ENCODE measurements at regions not wholly inside any gene's neighbourhood (a gene's known extent, or its start where the extent isn't known, plus 50 kb on each side); places are given as distances from the start of the nearest gene placed in this dataset.

DNA sequence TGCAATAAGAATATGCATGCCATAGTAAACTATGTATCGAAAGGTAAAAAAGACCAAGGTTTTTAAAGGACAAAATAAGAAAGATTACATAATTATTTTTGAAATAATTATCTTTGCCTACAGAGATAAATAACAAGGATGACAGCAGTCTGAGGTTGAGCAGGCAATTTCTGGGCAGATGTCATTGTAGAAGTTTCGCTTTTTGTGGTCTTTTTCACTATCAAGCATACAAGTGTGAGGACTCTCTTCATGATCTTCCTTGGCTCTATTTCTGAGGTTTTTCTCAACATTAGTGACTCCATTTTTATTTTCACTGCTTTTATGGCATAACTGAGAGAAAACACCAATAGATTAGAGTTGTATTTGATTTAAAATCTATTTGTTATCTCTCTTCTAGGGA is 1337.9 kb upstream of the EPHA6 start:
- Mint-ChIP-seq H3K27ac (no peak overlapping the region), H3K36me3 (no peaks in the 10 kb centered on the region), H3K4me1 (no peaks in the 10 kb centered on the region), H3K4me3 (no peak overlapping the region), H3K9me3 (no peaks in the 10 kb centered on the region), H3K27me3 (ENCODE audit: low read depth in 3 of 3) (no peaks in the 10 kb centered on the region)
- no peaks in the 10 kb centered on the region for H4K20me1 ChIP-seq (ENCODE audit: insufficient read depth, low read length)
- H3K9me3 ChIP-seq (replicated peaks in 1 of 2; ENCODE audit: control insufficient read depth in 1 of 2, insufficient read depth in 1 of 2, low read length in 2 of 2), result no peaks in the 10 kb centered on the region
- no peaks in the 10 kb centered on the region for H3K79me2 ChIP-seq (ENCODE audit: insufficient read depth, low read length)
- no peak overlapping the region for H3K27ac ChIP-seq (ENCODE audit: low read depth in 1 of 2, low read length in 2 of 2)
- no peak for DNase-seq
- intact Hi-C loops (cut with micrococcal nuclease), result no loop called here
- no peaks in the 10 kb centered on the region for H3K36me3 ChIP-seq (replicated peaks in 1 of 2; ENCODE audit: control insufficient read depth in 1 of 2, insufficient read depth in 2 of 2, low read length in 2 of 2)
- H3K4me3 ChIP-seq (replicated peaks in 1 of 3; ENCODE audit: low read depth in 2 of 3, low read length in 3 of 3), result no peak overlapping the region
- WGBS (ENCODE audit: insufficient coverage), result no CpG with 5 or more reads among the region's 2 CpGs
- TF ChIP-seq, protein P1, sequence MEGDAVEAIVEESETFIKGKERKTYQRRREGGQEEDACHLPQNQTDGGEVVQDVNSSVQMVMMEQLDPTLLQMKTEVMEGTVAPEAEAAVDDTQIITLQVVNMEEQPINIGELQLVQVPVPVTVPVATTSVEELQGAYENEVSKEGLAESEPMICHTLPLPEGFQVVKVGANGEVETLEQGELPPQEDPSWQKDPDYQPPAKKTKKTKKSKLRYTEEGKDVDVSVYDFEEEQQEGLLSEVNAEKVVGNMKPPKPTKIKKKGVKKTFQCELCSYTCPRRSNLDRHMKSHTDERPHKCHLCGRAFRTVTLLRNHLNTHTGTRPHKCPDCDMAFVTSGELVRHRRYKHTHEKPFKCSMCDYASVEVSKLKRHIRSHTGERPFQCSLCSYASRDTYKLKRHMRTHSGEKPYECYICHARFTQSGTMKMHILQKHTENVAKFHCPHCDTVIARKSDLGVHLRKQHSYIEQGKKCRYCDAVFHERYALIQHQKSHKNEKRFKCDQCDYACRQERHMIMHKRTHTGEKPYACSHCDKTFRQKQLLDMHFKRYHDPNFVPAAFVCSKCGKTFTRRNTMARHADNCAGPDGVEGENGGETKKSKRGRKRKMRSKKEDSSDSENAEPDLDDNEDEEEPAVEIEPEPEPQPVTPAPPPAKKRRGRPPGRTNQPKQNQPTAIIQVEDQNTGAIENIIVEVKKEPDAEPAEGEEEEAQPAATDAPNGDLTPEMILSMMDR (IDR thresholded peaks at IDR 0.05), result no peak
- H3K9ac ChIP-seq (ENCODE audit: insufficient read depth, low read length, poor library complexity, severe bottlenecking), result no peak overlapping the region
- H3K27me3 ChIP-seq (ENCODE audit: control insufficient read depth in 2 of 2, insufficient read depth in 2 of 2, low read length in 2 of 2), result no peaks in the 10 kb centered on the region
- no peak overlapping the region for H3K4me2 ChIP-seq (replicated peaks; ENCODE audit: extremely low read depth, low read length, poor library complexity, severe bottlenecking)
- H2AFZ ChIP-seq (ENCODE audit: insufficient read depth, low read depth, low read length, poor library complexity, severe bottlenecking), result no peak overlapping the region
- H3K4me1 ChIP-seq (ENCODE audit: control insufficient read depth in 1 of 2, insufficient read depth in 2 of 2, low read length in 2 of 2), result no peaks in the 10 kb centered on the region

GRCh38 chr3:95506174-95506573 is 1308.2 kb upstream of the EPHA6 start:
- Histone ChIP-seq H3K79me2 (ENCODE audit: insufficient read depth, low read length) (no peaks in the 10 kb centered on the region), H3K9ac (ENCODE audit: insufficient read depth, low read length, poor library complexity, severe bottlenecking) (no peak overlapping the region), H3K36me3 (replicated peaks in 1 of 2; ENCODE audit: control insufficient read depth in 1 of 2, insufficient read depth in 2 of 2, low read length in 2 of 2) (no peaks in the 10 kb centered on the region), H3K9me3 (replicated peaks in 1 of 2; ENCODE audit: control insufficient read depth in 1 of 2, insufficient read depth in 1 of 2, low read length in 2 of 2) (peaks cover 0 to 5% of the 10 kb centered on the region in 2 donors), H4K20me1 (ENCODE audit: insufficient read depth, low read length) (no peaks in the 10 kb centered on the region), H3K4me2 (replicated peaks; ENCODE audit: extremely low read depth, low read length, poor library complexity, severe bottlenecking) (no peak overlapping the region), H3K27ac (ENCODE audit: low read depth in 1 of 2, low read length in 2 of 2) (no peak overlapping the region), H3K4me3 (replicated peaks in 1 of 3; ENCODE audit: low read depth in 2 of 3, low read length in 3 of 3) (no peak overlapping the region), H3K27me3 (ENCODE audit: control insufficient read depth in 2 of 2, insufficient read depth in 2 of 2, low read length in 2 of 2) (no peaks in the 10 kb centered on the region), H3K4me1 (ENCODE audit: control insufficient read depth in 1 of 2, insufficient read depth in 2 of 2, low read length in 2 of 2) (no peaks in the 10 kb centered on the region), H2AFZ (ENCODE audit: insufficient read depth, low read depth, low read length, poor library complexity, severe bottlenecking) (no peak overlapping the region)
- Mint-ChIP-seq H3K36me3 (no peaks in the 10 kb centered on the region), H3K27me3 (ENCODE audit: low read depth in 3 of 3) (no peaks in the 10 kb centered on the region), H3K9me3 (peaks cover 0 to 4% (median 1%) of the 10 kb centered on the region in 7 donors), H3K4me1 (no peaks in the 10 kb centered on the region), H3K4me3 (no peak overlapping the region), H3K27ac (no peak overlapping the region)
- DNase-seq, result no peak
- intact Hi-C loops (cut with micrococcal nuclease), result no loop called here
- TF ChIP-seq, protein P1 (IDR thresholded peaks at IDR 0.05), result no peak
- WGBS (ENCODE audit: insufficient coverage), result no CpG with 5 or more reads among the region's 1 CpG

All from CD14-positive monocyte (primary cell).